CD14-positive monocyte (primary cell): ENCODE measurements at regions not wholly inside any gene's neighbourhood (a gene's known extent, or its start where the extent isn't known, plus 50 kb on each side); places are given as distances from the start of the nearest gene placed in this dataset.

Experiments
- DNase-seq, 3 donors: peaks; one replicate each; pipeline ENCODE4 v3.0.0-alpha.2; 2011 to 2022
- H2AFZ ChIP-seq: 2 replicates; pipeline ENCODE4 v1.6.0; 2012; ENCODE audit warnings: mild to moderate bottlenecking, low read depth, low read length, inconsistent platforms; ENCODE audit not compliant: insufficient read depth, poor library complexity, severe bottlenecking
- H3K27ac ChIP-seq, 2 donors: 1 replicate in 1 of 2; 2 replicates in 1 of 2; pipeline ENCODE4 v1.5.1; 2012 to 2013; ENCODE audit warnings: low read length in 2 of 2, control low read depth in 1 of 2, inconsistent platforms in 1 of 2, low read depth in 1 of 2, mild to moderate bottlenecking in 1 of 2
- H3K27me3 ChIP-seq, 2 donors: one replicate each; pipeline versions ENCODE4 v1.6.0 to v1.6.1; 2011 to 2013; ENCODE audit warnings: low read length in 2 of 2; ENCODE audit not compliant: control insufficient read depth in 2 of 2, insufficient read depth in 2 of 2
- H3K36me3 ChIP-seq, 2 donors: replicated peaks in 1 of 2; 1 replicate in 1 of 2; 2 replicates in 1 of 2; pipeline versions ENCODE4 v1.5.1 to v1.6.1; 2012 to 2013; ENCODE audit warnings: low read length in 2 of 2, control low read depth in 1 of 2, inconsistent platforms in 1 of 2, mild to moderate bottlenecking in 1 of 2; ENCODE audit not compliant: insufficient read depth in 2 of 2, control insufficient read depth in 1 of 2
- H3K4me1 ChIP-seq, 2 donors: 1 replicate in 1 of 2; 2 replicates in 1 of 2; pipeline versions ENCODE4 v1.5.1 to v1.6.1; 2012 to 2013; ENCODE audit warnings: low read length in 2 of 2, control low read depth in 1 of 2, inconsistent platforms in 1 of 2, mild to moderate bottlenecking in 1 of 2, moderate library complexity in 1 of 2; ENCODE audit not compliant: insufficient read depth in 2 of 2, control insufficient read depth in 1 of 2
- H3K4me2 ChIP-seq: replicated peaks from 2 replicates; pipeline ENCODE3; 2012; ENCODE audit warnings: low read length, moderate library complexity, mild to moderate bottlenecking; ENCODE audit not compliant: poor library complexity, severe bottlenecking; ENCODE audit errors: extremely low read depth
- H3K4me3 ChIP-seq, 3 experiments: fragments of 200-600 bp in 1 of 3; sonication (generic) in 1 of 3; replicated peaks in 1 of 3; 1 replicate in 2 of 3; 2 replicates in 1 of 3; pipeline ENCODE4 v1.5.1; 2011 to 2013; ENCODE audit warnings: low read length in 3 of 3, mild to moderate bottlenecking in 3 of 3, control low read depth in 2 of 3, low read depth in 2 of 3, inconsistent platforms in 1 of 3, moderate library complexity in 1 of 3
- H3K79me2 ChIP-seq: 2 replicates; pipeline ENCODE4 v1.6.0; 2012; ENCODE audit warnings: mild to moderate bottlenecking, control low read depth, inconsistent platforms, low read length, moderate library complexity; ENCODE audit not compliant: insufficient read depth
- H3K9ac ChIP-seq: 2 replicates; pipeline ENCODE4 v1.6.0; 2017; ENCODE audit warnings: low read length, mild to moderate bottlenecking; ENCODE audit not compliant: insufficient read depth, poor library complexity, severe bottlenecking
- H3K9me3 ChIP-seq, 2 donors: replicated peaks in 1 of 2; 1 replicate in 1 of 2; 2 replicates in 1 of 2; pipeline versions ENCODE4 v1.5.1 to v1.6.1; 2012 to 2013; ENCODE audit warnings: low read length in 2 of 2, control low read depth in 1 of 2; ENCODE audit not compliant: control insufficient read depth in 1 of 2, insufficient read depth in 1 of 2
- H4K20me1 ChIP-seq: 2 replicates; pipeline ENCODE4 v1.6.0; 2012; ENCODE audit warnings: mild to moderate bottlenecking, low read length, control low read depth, moderate library complexity; ENCODE audit not compliant: insufficient read depth
- H3K27ac Mint-ChIP-seq, 7 donors: one replicate each; pipeline ENCODE4 v1.8.0; 2020; ENCODE audit warnings: mild to moderate bottlenecking in 7 of 7, mixed read lengths in 7 of 7, moderate library complexity in 6 of 7, inconsistent platforms in 2 of 7
- H3K27me3 Mint-ChIP-seq, 3 donors: one replicate each; pipeline ENCODE4 v1.8.0; 2021 to 2022; ENCODE audit warnings: low read depth in 3 of 3, mild to moderate bottlenecking in 3 of 3, mixed read lengths in 3 of 3, moderate library complexity in 3 of 3, inconsistent platforms in 1 of 3
- H3K36me3 Mint-ChIP-seq, 2 donors: one replicate each; pipeline ENCODE4 v1.8.0; 2020; ENCODE audit warnings: mixed read lengths in 2 of 2, inconsistent platforms in 1 of 2, mild to moderate bottlenecking in 1 of 2
- H3K4me1 Mint-ChIP-seq: one replicate; pipeline ENCODE4 v1.8.0; 2020; ENCODE audit warnings: mild to moderate bottlenecking, mixed read lengths
- H3K4me3 Mint-ChIP-seq, 2 donors: one replicate each; pipeline ENCODE4 v1.8.0; 2020; ENCODE audit warnings: mild to moderate bottlenecking in 2 of 2, mixed read lengths in 2 of 2, moderate library complexity in 1 of 2
- H3K9me3 Mint-ChIP-seq, 7 donors: one replicate each; pipeline ENCODE4 v1.8.0; 2020 to 2022; ENCODE audit warnings: mixed read lengths in 7 of 7, mild to moderate bottlenecking in 6 of 7, moderate library complexity in 6 of 7, inconsistent platforms in 2 of 7
- WGBS: methylation state at CpG from one replicate; pipeline ENCODE4 v1.1.5; 2013; ENCODE audit warnings: missing lambda C conversion rate; ENCODE audit not compliant: insufficient coverage; 5-methylcytosine and 5-hydroxymethylcytosine counted together
- intact Hi-C, 2 donors: fragments of 100-400 bp; cut with micrococcal nuclease; formaldehyde crosslinking; loops; one replicate each; pipeline versions ENCODE4 v1.15.0 to v1.15.1; 2023
- TF ChIP-seq, protein P1 (sequence below): fragments of 200-600 bp; IDR thresholded peaks from one replicate; pipeline ENCODE4 v1.8.0; 2022; ENCODE audit warnings: antibody characterized with exemption, mild to moderate bottlenecking

DNA sequence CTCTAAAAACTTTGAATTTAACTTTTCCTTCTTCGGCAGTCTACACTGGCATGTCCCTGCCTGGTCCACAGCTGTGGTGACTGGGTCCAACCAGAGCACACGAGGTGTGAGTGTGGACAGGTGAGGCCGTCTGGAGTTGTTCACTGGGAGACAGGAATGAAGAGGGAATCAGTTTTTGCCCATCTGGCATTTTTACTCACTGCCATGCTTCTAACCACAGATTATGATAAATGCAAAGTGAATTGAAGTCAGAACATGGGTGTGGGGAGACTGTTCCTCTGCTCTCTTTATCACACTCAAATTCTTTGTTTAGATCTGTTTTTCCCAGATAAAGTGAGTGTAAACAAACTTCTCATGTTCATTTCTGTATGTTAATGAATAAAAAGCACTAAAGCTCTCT lies 54.7 kb upstream of the PIEZO2 start:
- Histone ChIP-seq H3K4me3 (no peak overlapping the region), H3K9ac (no peak overlapping the region), H3K4me2 (no peak overlapping the region), H3K9me3 (no peaks in the 10 kb centered on the region), H4K20me1 (no peaks in the 10 kb centered on the region), H3K79me2 (no peaks in the 10 kb centered on the region), H2AFZ (no peak overlapping the region), H3K4me1 (no peaks in the 10 kb centered on the region), H3K27ac (no peak overlapping the region), H3K36me3 (no peaks in the 10 kb centered on the region), H3K27me3 (no peaks in the 10 kb centered on the region)
- Mint-ChIP-seq H3K36me3 (no peaks in the 10 kb centered on the region), H3K4me3 (no peak overlapping the region), H3K9me3 (peaks cover 0 to 4% (median 0%) of the 10 kb centered on the region in 7 donors), H3K27ac (no peak overlapping the region), H3K27me3 (no peaks in the 10 kb centered on the region), H3K4me1 (no peaks in the 10 kb centered on the region)
- DNase-seq, result no peak
- intact Hi-C loops, result no loop called here
- TF ChIP-seq, protein P1, sequence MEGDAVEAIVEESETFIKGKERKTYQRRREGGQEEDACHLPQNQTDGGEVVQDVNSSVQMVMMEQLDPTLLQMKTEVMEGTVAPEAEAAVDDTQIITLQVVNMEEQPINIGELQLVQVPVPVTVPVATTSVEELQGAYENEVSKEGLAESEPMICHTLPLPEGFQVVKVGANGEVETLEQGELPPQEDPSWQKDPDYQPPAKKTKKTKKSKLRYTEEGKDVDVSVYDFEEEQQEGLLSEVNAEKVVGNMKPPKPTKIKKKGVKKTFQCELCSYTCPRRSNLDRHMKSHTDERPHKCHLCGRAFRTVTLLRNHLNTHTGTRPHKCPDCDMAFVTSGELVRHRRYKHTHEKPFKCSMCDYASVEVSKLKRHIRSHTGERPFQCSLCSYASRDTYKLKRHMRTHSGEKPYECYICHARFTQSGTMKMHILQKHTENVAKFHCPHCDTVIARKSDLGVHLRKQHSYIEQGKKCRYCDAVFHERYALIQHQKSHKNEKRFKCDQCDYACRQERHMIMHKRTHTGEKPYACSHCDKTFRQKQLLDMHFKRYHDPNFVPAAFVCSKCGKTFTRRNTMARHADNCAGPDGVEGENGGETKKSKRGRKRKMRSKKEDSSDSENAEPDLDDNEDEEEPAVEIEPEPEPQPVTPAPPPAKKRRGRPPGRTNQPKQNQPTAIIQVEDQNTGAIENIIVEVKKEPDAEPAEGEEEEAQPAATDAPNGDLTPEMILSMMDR, result no peak
- no CpG with 5 or more reads among the region's 3 CpGs for WGBS

DNA sequence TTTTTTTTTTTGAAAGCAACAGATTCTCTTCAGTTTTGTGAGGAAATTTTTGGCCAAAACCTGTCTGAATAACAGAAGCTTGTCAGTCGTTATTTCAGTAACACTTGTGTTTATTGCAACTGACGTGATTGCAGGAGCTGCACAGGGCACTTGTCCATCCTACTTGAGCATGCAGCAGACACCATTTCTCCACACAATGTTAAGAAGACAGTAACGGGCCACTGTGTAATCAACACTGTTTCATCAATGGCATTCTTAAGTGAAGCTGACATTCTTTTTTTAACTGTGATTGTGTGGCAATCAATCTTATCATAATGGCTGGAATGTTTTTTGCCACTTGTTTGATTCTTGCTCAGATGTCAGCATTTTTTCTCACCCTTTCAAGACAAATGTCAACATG lies 50.1 kb upstream of the PIEZO2 start:
- no peak overlapping the region for H3K4me3 Mint-ChIP-seq
- Histone ChIP-seq H3K27ac (no peak overlapping the region), H4K20me1 (no peaks in the 10 kb centered on the region), H3K9ac (no peak overlapping the region), H2AFZ (no peak overlapping the region), H3K36me3 (no peaks in the 10 kb centered on the region), H3K79me2 (no peaks in the 10 kb centered on the region), H3K4me3 (no peak overlapping the region), H3K4me2 (no peak overlapping the region), H3K4me1 (no peaks in the 10 kb centered on the region), H3K27me3 (no peaks in the 10 kb centered on the region), H3K9me3 (no peaks in the 10 kb centered on the region)
- TF ChIP-seq, protein P1, result no peak
- peaks cover 0 to 2% (median 0%) of the 10 kb centered on the region in 7 donors for H3K9me3 Mint-ChIP-seq
- no peak overlapping the region for H3K27ac Mint-ChIP-seq
- no peaks in the 10 kb centered on the region for H3K36me3 Mint-ChIP-seq
- no peak for DNase-seq
- no peaks in the 10 kb centered on the region for H3K4me1 Mint-ChIP-seq
- intact Hi-C loops, result no loop called here
- WGBS, result no CpG with 5 or more reads among the region's 3 CpGs
- peaks cover 0 to under 1% (median 0%) of the 10 kb centered on the region in 3 donors for H3K27me3 Mint-ChIP-seq
